Astrocyte (in vitro differentiated cells and primary cell): ENCODE measurements at regions not wholly inside any gene's neighbourhood (a gene's known extent, or its start where the extent isn't known, plus 50 kb on each side); places are given as distances from the start of the nearest gene placed in this dataset.

ENCODE experiments used
- EZH2 ChIP-seq: IDR thresholded peaks from 2 replicates; pipeline ENCODE4 v1.6.1; 2012; ENCODE audit warnings: mild to moderate bottlenecking, low read length, inconsistent platforms; ENCODE audit not compliant: insufficient read depth
- TF ChIP-seq, protein P1 (sequence below): IDR thresholded peaks from 2 replicates; pipeline ENCODE4 v1.5.1; 2011; ENCODE audit warnings: low read depth, mild to moderate bottlenecking, inconsistent platforms, low read length, moderate library complexity; ENCODE audit not compliant: insufficient read depth

- TF ChIP-seq, protein P1, sequence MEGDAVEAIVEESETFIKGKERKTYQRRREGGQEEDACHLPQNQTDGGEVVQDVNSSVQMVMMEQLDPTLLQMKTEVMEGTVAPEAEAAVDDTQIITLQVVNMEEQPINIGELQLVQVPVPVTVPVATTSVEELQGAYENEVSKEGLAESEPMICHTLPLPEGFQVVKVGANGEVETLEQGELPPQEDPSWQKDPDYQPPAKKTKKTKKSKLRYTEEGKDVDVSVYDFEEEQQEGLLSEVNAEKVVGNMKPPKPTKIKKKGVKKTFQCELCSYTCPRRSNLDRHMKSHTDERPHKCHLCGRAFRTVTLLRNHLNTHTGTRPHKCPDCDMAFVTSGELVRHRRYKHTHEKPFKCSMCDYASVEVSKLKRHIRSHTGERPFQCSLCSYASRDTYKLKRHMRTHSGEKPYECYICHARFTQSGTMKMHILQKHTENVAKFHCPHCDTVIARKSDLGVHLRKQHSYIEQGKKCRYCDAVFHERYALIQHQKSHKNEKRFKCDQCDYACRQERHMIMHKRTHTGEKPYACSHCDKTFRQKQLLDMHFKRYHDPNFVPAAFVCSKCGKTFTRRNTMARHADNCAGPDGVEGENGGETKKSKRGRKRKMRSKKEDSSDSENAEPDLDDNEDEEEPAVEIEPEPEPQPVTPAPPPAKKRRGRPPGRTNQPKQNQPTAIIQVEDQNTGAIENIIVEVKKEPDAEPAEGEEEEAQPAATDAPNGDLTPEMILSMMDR = no peak
- TF ChIP-seq EZH2 = no peak
These were observed 585.6 kb upstream of the ZNF717 start for GRCh38 chr3:76370749-76371520.
